G401 (cell line): ENCODE measurements at regions not wholly inside any gene's neighbourhood (a gene's known extent, or its start where the extent isn't known, plus 50 kb on each side); places are given as distances from the start of the nearest gene placed in this dataset.
"Not testable (repeated sequence)": the region's sequence is repeated elsewhere in the genome, so short reads cannot be mapped to it uniquely, and the experiment has no call there.

Source experiments
- DNase-seq: peaks from one replicate; pipeline ENCODE4 v3.0.0-alpha.2; 2015; ENCODE audit warnings: low spot score
- in situ Hi-C: cut with HindIII; loops from 2 replicates; pipeline ENCODE4 v1.10.0; 2016; ENCODE audit warnings: low sequenced_read_pairs, mixed read lengths

DNA sequence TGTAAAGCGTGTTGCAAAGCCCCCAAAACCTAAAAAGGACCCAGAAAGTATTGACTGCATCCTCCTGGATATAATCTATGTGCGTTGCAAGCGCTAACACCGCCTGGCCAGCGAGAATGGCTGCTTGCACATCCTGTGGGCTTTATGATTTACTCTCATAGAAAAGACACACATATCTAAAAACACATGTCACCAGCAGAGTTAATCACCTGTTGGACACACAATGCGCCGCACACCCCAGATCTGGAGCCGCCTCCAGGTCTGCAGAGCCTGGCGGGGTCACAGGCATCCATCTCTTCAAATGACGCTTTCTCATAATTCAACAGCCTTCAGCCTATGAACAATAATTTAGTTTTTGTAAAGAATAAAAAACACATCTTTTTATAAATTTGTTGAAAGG lies 186.5 kb downstream of the RTP5 start:
- DNase-seq: no peak
- in situ Hi-C loops: no loop called here

DNA sequence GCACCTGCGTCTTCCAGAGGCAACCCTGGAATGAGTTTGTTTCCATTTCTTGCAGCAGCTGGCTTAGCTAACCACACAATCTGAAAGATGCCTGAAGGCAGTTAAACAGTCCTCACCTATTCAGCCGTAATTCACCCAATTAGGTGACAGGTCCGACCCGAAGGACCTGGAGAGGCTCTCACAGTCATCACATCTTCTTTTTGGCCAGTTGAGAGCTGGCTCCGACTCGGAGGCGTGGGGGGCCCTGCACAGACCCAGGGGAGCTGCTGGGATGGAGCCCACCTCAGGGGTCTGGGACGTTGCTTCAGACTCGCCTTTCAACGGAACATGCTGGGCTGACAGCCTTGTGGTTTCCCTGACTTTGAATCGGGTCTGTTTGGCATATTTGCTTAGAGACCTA lies 187.3 kb downstream of the RTP5 start:
- DNase-seq: no peak
- in situ Hi-C loops: no loop called here

DNA sequence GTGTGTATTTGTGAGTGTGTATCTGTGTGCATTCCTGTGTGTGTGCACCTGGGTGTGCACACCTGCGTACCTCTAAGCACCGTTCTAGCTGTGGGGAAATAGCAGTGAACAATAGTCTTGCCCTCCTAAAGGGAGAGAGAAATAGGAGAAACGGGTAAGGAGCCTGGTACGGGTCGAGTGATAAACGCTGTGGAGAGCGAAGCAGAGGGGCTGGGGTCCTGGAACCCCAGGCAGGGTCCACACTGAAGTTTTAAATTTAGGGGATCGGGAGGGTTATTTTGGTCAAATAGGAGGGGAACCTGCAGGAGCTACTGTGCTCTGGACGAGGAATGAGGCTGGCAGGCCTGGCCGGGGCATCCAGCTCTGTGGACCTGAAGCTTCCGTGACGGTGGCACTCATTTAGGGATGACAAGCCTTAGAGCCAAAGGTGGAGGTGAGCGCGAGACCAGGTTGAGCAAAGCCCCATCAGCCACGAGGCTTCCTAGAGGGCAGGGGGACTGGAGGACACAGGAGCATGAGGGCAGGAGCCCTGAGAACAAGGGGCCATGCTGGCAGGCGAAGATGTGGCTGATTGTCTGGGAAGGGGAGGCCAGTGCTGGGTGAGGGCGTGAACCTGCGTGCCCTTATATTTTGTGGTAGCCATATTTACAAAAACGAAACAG lies 188.0 kb downstream of the RTP5 start:
- no peak for DNase-seq
- in situ Hi-C loops: no loop called here

DNA sequence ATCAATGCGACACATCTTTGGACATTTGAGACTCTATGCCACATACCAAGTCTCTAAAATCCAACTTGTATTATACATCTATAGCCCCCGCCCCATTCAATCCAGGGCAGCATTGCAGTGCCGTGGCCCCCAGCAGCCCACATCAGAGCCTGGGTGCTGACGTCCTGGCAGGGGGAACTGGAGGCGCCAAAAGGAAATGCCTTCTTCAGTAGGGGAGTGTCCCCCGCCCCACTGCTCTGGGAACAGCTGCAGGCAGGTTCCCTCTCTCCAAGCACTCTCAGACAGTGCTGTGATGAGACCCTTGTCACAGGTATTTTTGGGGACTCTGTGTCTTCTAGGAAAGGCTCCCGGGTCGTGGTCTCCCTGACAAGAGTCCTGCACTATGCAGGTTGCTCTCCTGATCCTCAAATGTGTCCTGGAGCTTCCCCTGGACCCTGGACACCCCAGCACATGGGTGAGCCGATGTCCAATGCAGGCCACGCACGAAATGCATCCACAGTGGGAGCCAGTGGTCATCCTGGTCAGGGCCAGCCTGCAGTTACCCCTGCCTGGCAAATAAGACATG lies 188.7 kb downstream of the RTP5 start:
- in situ Hi-C loops: no loop called here
- DNase-seq: no peak

DNA sequence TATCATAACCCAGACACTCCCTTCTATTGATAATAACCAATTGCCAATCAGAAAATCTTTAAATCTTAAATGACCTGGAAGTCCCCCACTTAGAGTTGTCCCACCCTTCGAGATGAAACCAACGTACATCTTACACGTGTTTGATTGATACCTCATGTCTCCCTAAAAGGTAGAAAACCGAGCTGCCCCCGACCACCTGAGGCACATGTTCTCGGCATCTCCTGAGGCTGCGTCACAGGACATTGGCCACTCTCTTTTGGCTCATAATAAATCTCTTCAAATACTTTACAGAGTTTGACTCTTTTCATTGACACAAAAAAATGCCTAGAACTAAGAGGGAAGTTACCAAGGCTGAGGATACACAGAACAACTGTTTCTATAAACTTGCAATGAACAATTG lies 190.0 kb downstream of the RTP5 start:
- no peak for DNase-seq
- in situ Hi-C loops: no loop called here

DNA sequence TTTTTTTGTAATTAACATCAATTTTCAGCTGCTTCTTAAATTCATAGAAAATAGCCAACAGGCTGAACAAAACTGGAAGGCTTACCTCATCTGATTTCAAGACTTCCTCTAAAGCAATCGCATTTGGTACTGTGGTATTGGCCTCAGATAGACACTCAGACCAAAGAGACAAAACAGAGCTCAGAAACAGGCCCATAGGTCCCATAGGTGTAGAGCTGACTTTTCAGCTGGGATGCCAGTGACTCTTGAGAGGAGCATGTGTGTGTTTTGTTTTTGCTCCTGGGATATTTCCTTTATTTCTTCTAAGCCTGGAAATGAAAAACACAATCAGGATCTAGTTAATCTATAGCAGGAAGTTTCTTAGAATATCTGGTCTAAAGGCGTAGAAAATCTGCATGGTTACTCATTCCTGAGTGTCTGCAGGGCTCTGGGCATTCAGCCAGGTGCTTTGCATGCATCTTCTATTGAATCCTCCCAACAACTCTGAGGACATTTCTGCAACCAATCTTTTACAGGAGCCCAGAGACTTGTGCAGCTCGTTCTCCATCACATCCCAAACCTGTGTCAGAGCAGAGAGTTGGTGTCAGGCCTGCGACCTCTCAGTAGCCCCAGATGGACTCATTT lies 190.8 kb downstream of the RTP5 start:
- DNase-seq: no peak
- in situ Hi-C loops: no loop called here

DNA sequence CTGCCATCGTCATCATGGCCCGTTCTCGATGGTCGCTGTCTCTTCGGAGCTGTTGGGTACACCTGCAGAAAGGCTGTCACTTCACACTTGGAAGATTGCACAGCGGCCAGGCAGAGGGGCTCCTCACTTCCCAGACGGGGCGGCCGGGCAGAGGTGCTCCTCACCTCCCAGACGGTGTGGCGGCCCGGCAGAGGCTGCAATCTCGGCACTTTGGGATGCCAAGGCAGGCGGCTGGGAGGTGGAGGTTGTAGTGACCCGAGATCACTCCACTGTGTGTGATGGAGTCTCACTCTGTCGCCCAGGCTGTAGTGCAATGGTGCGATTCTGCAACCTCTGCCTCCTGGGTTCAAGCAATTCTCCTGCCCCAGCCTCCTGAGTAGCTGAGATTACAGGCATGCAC lies 192.4 kb downstream of the RTP5 start:
- in situ Hi-C loops, DNase-seq: not testable (repeated sequence)

DNA sequence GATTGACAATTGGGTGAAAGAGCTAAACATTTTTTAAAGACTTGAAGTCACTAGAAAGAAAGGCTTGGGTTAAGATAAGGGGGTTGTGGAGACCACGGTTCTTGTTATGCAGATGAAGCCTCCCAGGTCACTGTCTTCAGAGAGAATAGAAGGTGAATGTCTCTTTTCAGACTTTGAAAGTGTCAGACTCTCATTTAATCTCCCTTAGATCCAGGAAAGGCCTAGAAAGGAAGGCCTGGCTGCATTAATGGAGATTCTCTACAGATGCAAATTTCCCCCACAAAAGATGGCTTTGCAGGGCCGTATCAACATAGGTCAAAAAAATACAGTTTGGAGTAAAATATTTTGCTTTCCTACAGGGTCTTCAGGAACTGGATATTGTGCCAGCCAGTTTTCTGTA lies 193.9 kb downstream of the RTP5 start:
- in situ Hi-C loops: no loop called here
- no peak for DNase-seq

DNA sequence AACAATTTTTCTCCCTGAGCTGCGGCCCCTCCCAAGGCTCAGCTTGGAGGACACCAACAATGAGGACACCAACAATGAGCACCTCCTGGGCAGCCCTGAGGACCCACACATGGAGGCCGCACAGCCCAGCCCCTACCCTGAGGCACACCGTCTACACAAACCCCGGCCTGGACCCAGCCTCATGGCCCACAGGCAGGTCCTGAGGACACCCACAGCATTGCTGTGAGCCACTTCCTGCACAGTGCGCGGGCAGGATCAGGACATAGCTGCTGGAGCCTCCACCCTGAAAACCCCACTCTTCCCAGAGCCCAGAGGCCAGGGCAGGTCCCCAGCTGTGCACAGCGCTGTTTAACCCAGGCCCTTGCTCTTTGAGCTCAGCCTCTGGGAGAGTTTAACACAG lies 194.3 kb downstream of the RTP5 start:
- in situ Hi-C loops: no loop called here
- no peak for DNase-seq

DNA sequence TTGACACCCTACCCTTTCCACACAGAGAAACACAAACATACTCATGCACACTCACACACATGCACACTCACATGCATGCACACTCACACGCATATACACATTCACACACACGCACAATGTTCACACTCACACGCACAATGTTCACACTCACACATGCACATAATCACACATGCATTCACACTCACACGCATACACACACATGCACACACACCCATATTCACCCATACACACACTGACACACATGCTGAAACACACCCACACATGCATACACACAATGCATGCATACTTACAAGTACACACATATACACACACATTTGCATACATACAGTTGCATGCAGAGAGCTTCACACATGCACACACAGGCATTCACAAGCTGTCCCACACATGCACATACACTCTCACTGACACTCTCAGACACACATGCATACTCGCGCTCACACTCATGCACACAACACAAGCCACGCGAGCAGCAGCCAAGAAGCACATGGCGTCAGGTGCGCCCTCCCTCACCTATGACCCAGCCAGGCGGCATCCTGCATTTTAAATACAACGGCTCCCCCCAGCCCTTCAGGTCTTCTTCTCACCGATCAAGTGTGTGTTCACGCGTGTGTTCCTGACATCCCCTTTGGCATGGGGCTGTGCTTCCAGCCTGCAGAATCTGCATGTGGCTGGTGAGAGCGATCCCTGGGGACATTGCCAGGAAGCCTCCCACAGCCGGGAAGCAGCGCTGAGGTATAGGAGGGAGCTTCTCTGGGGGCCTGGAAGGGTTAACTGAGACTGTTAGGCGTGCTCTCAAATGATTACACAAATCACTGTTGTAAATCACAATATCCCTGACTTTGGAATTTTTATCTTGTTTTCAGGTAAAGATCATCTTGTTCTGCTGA lies 195.1 kb downstream of the RTP5 start:
- in situ Hi-C loops: no loop called here
- no peak for DNase-seq

DNA sequence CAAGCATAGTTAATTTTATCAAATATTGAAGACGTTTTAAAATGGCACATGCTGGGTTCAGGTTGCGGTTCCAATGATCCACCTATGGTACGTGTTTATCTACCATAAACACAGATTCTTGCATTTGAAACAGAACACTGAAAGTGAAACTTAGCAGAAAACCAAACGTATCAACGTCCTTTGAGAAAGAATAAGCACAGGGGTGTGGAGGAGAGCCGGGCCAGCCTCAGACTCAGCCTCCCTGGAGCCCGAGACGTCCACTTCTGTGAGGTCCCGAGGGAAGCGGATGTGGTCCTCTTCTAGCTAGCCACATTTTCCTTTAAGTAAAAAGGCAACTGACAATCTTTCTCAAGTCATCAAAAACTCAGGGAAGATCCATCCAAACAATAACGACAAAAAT lies 195.9 kb downstream of the RTP5 start:
- in situ Hi-C loops: no loop called here
- no peak for DNase-seq

DNA sequence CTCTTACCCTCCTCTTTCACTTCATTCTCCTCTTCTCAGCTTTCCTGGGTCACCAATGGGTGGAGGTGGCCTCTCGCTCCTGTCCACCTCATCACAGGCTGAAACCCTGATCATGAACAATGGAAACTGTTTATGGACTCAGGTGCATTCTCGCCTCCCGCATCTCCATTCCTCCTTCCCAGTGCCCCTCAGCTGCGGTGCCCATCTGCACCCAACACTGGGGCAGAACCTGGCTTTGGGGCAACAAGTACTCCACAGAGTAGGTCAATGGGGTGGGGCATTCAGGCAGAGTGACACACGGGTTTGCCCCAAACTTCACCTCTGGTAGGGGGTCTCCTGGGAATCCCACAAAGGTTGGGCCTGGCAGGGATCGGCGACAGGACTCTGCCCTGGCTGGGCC lies 199.5 kb downstream of the RTP5 start:
- in situ Hi-C loops: no loop called here
- no peak for DNase-seq

DNA sequence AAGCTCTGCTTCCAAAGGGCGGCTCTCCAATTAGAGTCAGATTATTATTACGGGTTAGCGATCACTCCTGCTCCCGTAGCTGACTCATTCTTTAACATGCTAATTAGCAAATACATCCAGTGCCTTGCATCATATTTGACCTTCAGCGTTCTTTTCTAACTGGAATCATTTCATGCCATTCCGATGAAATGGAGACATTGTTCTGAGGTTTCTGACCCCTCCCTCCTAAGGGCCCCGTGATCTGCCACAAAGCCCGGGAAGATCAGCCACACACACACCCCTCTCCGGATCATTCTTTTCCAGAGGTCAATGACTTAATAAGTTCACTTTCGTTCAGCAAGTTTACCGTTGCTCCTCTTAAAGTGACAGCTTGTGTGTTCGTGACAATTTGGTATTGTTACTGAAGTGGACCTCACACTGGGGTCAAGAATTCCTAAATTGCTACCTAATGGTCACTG lies 200.4 kb downstream of the RTP5 start:
- in situ Hi-C loops, DNase-seq: not testable (repeated sequence)

DNA sequence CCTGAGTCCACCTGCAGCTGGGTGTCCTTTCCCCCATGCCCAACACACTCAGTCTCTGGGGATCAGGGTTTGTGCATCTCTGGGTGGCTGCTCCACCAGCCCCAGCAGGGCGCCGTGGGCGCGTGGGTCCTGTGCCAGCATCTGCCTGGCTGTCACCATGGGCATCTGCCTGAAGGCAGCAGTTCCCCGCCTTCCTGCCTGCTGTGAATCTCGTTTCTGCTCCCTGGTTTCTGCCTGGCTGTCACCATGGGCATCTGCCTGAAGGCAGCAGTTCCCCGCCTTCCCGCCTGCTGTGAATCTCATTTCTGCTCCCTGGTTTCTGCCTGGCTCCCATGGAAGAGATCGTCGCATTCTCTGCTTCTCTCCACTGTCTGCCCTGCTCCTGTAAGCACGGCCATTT lies 201.2 kb downstream of the RTP5 start:
- DNase-seq, in situ Hi-C loops: not testable (repeated sequence)

DNA sequence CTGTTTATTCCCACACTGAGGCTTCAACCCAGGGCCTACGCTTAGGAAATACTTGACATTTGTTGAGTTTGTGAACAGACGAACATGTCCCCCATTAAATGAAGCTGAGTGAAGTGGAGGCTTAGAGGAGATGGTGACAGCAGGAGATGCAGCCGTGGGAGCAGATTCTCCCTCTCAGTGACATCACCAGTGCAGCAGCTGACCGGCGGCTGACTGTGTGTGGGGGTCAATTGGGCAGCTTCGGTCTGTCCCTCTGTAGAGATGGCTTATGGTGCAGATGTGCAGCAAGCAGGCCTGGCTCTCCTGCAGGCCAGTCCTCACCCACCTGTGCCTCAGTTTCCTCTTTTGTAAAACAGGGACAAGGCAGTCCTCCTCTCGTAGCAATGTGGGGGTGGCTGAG lies 201.8 kb downstream of the RTP5 start:
- DNase-seq, in situ Hi-C loops: not testable (repeated sequence)

DNA sequence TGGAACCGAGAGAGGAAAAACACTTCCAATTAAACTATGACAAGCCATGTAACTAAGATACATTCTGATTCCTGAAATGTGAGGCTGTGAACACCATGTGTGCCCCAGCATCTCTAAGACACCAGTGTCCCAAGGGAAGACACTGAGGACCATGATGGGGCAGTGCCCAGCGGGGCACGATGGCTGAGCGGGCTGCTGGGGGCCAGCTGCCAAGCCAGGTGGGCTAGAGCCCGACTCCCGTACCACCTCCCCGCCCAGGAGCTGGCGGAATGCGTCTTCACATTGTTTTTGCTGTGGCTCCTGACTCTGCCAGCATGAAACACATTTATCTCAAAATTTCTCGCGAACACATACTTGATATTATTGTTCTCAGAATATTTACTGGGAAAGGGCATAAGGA lies 202.4 kb downstream of the RTP5 start:
- in situ Hi-C loops: not testable (repeated sequence)

DNA sequence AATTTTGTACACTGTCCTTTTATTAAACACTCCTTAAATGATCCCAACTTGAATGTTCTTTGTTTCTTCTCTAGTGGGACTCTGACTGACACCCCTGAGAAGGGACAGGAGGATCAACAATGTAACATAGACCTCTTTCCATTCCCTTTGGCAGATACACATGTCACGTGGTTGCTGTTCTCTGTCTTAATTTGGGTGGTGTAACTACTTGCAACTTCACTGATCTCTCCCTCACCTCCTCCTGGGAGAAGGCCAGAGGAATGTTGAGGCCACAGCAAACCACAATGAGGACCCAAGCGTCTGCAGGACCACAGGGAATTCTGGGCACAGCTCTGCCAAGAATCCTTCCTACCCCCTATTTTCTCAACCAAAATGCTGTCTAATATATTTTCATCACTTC lies 205.6 kb downstream of the RTP5 start:
- no peak for DNase-seq
- in situ Hi-C loops: no loop called here

More for the DNA sequence above, 202.4 kb downstream of the RTP5 start:
- not testable (repeated sequence) for DNase-seq

DNA sequence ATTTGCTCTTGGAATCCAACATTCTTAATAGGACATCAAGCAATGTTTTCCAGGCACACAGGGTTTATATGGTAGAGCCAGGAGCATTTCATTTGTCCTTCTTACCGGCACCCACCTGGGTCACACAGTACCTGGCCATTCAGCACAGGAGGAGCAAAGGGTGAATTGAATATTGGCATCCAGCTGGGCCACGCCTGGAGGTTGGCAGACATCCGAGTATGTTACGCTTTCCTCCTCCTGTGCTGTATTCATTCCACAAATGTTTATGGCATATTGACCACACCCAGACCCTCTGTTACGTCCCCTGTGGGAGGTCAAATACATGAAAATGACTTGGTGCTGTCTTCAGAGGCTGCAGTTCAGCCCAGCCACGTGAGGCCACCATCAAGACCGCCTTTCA lies 206.2 kb downstream of the RTP5 start:
- DNase-seq: no peak
- in situ Hi-C loops: no loop called here

DNA sequence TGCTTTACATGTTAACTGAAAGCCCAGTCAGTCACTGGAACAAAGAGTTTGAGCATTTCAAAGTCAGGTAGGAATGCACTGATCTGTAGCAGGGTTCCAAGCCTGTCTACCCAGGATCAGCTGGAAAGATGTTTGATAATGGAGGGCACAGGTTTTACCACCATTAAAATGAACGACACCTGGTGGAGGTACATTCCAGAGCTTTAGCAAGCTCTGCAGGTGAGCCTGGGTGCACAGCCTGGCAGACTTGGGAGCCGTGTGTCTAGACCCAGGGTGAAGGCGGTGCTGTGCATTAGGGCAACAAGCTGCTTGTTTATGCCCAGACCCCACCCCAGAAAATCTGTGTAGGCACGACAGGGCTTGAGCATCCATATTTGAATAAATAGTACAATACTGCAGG lies 206.7 kb downstream of the RTP5 start:
- DNase-seq, in situ Hi-C loops: not testable (repeated sequence)

DNA sequence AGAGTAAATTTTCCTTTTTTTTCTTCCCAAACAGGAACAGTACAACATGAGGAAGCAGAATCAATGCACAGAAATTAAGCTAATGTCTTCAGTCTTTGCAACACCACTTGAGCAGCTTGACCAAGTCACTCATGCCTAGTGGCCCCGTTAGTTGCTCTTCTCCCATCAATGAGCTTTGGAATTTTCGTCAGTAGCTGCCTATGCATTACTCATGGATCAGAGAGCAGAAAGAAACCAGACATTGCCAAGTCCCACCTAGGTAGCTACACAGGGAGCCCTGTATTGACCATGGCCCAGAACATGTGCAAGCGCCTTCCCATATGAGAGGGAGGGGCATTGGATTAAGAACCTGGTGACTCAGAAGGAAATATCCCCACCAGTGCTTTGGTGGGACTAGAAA lies 208.9 kb downstream of the RTP5 start:
- DNase-seq, in situ Hi-C loops: not testable (repeated sequence)
